OCI-LY1 (cell line): ENCODE measurements at regions not wholly inside any gene's neighbourhood (a gene's known extent, or its start where the extent isn't known, plus 50 kb on each side); places are given as distances from the start of the nearest gene placed in this dataset.

Source experiments
- H2AFZ ChIP-seq: fragments of 200-600 bp; sonication (generic), shearing (Covaris generic); 2 replicates; pipeline ENCODE4 v1.6.0; 2014; ENCODE audit warnings: antibody characterized with exemption, mild to moderate bottlenecking, low read length
- H3F3A ChIP-seq: fragments of 200-600 bp; sonication (generic), shearing (Covaris generic); 2 replicates; pipeline ENCODE4 v1.6.0; 2014; ENCODE audit warnings: mild to moderate bottlenecking, antibody characterized with exemption, low read length, moderate library complexity; ENCODE audit not compliant: insufficient read depth
- H3K27ac ChIP-seq: fragments of 200-600 bp; sonication (generic); 2 replicates; pipeline ENCODE4 v1.5.1; 2014; ENCODE audit warnings: low read length, mixed run types, mild to moderate bottlenecking, low read depth; ENCODE audit not compliant: poor library complexity, severe bottlenecking
- H3K27me3 ChIP-seq: fragments of 200-600 bp; sonication (generic); 2 replicates; pipeline ENCODE4 v1.6.0; 2014; ENCODE audit warnings: antibody characterized with exemption, mild to moderate bottlenecking, low read length, moderate library complexity; ENCODE audit not compliant: insufficient read depth
- H3K36me3 ChIP-seq: fragments of 200-600 bp; sonication (generic); 2 replicates; pipeline ENCODE4 v1.6.1; 2014; ENCODE audit warnings: mild to moderate bottlenecking, antibody characterized with exemption, low read length, moderate library complexity, mixed read lengths; ENCODE audit not compliant: insufficient read depth
- H3K4me1 ChIP-seq: fragments of 200-600 bp; sonication (generic); 2 replicates; pipeline ENCODE4 v1.5.1; 2014; ENCODE audit warnings: mild to moderate bottlenecking, low read length, moderate library complexity; ENCODE audit not compliant: insufficient read depth, severe bottlenecking
- H3K4me2 ChIP-seq: fragments of 200-600 bp; sonication (generic), shearing (Covaris generic); 2 replicates; pipeline ENCODE4 v1.6.1; 2014; ENCODE audit warnings: low read length
- H3K4me3 ChIP-seq: fragments of 200-600 bp; sonication (generic); 2 replicates; pipeline ENCODE4 v1.5.1; 2014; ENCODE audit warnings: low read length, low read depth, mild to moderate bottlenecking, mixed read lengths; ENCODE audit not compliant: poor library complexity, severe bottlenecking
- H3K79me2 ChIP-seq: fragments of 200-600 bp; shearing (Covaris generic); 2 replicates; pipeline ENCODE4 v1.6.1; 2016; ENCODE audit warnings: mixed run types, low read length, mixed read lengths; ENCODE audit not compliant: insufficient read depth
- H3K9ac ChIP-seq: fragments of 200-600 bp; sonication (generic), shearing (Covaris generic); 2 replicates; pipeline ENCODE4 v1.6.1; 2014; ENCODE audit warnings: mild to moderate bottlenecking, low read length, mixed read lengths
- H3K9me2 ChIP-seq: fragments of 200-600 bp; sonication (generic), shearing (Covaris generic); 2 replicates; pipeline ENCODE4 v1.6.1; 2014; ENCODE audit warnings: low read depth, mild to moderate bottlenecking, low read length, mixed read lengths
- H3K9me3 ChIP-seq: fragments of 200-600 bp; shearing (Covaris generic); 2 replicates; pipeline ENCODE4 v1.6.1; 2014; ENCODE audit warnings: low read length, mixed read lengths
- H4K20me1 ChIP-seq: fragments of 200-600 bp; sonication (generic), shearing (Covaris generic); 2 replicates; pipeline ENCODE4 v1.6.0; 2016; ENCODE audit warnings: mild to moderate bottlenecking, low read length; ENCODE audit not compliant: insufficient read depth
- EZH2 ChIP-seq: fragments of 200-600 bp; sonication (generic), shearing (Covaris generic); IDR thresholded peaks from 2 replicates; pipeline ENCODE4 v1.8.0; 2017; ENCODE audit warnings: borderline replicate concordance, mixed run types, mild to moderate bottlenecking, antibody characterized with exemption, low read length, moderate library complexity, mixed read lengths
- TF ChIP-seq, protein P1 (sequence below): fragments of 200-600 bp; sonication (generic), shearing (Covaris generic); IDR thresholded peaks from 2 replicates; pipeline ENCODE4 v1.5.1; 2017; ENCODE audit warnings: mild to moderate bottlenecking, antibody characterized with exemption, low read length, moderate library complexity, mixed read lengths

- 0 out of 2 replicates have a peak, but pooled peaks cover 14% of the 10 kb centered on the region for H3K27me3 ChIP-seq
- no peak for TF ChIP-seq EZH2
- TF ChIP-seq, protein P1, sequence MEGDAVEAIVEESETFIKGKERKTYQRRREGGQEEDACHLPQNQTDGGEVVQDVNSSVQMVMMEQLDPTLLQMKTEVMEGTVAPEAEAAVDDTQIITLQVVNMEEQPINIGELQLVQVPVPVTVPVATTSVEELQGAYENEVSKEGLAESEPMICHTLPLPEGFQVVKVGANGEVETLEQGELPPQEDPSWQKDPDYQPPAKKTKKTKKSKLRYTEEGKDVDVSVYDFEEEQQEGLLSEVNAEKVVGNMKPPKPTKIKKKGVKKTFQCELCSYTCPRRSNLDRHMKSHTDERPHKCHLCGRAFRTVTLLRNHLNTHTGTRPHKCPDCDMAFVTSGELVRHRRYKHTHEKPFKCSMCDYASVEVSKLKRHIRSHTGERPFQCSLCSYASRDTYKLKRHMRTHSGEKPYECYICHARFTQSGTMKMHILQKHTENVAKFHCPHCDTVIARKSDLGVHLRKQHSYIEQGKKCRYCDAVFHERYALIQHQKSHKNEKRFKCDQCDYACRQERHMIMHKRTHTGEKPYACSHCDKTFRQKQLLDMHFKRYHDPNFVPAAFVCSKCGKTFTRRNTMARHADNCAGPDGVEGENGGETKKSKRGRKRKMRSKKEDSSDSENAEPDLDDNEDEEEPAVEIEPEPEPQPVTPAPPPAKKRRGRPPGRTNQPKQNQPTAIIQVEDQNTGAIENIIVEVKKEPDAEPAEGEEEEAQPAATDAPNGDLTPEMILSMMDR: no peak
These were observed 95.2 kb downstream of the ENGASE start for GRCh38 chr17:79169861-79170260.

DNA sequence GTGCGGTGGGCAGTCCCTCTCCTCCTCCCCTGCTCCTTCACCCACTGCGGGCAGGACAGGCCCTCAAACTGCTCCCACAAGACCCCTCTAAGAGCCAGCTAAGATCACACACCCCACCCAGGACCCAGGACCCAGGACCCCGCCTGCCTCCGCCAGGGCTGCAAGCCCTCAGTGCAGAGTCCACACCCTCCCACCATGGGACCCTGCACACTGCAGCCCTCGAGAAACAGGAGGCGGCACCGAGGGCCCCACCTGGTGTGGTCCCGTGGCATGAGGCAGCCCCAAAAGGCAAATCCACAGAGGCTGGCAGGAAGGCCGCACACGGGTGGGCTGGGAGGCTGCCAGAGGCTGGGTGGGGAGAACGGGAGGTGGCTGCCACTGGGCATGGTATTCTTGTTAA is 94.7 kb downstream of the ENGASE start:
- Histone ChIP-seq H3K79me2 (no peaks in the 10 kb centered on the region), H4K20me1 (no peaks in the 10 kb centered on the region), H3K9me2 (no peaks in the 10 kb centered on the region), H2AFZ (no peak overlapping the region), H3K4me2 (no peak overlapping the region), H3K36me3 (no peaks in the 10 kb centered on the region), H3F3A (no peaks in the 10 kb centered on the region), H3K27me3 (0 out of 2 replicates have a peak, but pooled peaks cover 13% of the 10 kb centered on the region), H3K4me3 (no peak overlapping the region), H3K27ac (no peak overlapping the region), H3K9ac (no peak overlapping the region), H3K4me1 (no peaks in the 10 kb centered on the region), H3K9me3 (no peaks in the 10 kb centered on the region)
- TF ChIP-seq EZH2: no peak
- TF ChIP-seq, protein P1: no peak

More at GRCh38 chr17:79169861-79170260, 95.2 kb downstream of the ENGASE start:
- Histone ChIP-seq H3K9ac (no peak overlapping the region), H3K9me3 (no peaks in the 10 kb centered on the region), H3K4me1 (no peaks in the 10 kb centered on the region), H3K79me2 (no peaks in the 10 kb centered on the region), H2AFZ (no peak overlapping the region), H3F3A (no peaks in the 10 kb centered on the region), H4K20me1 (no peaks in the 10 kb centered on the region), H3K9me2 (no peaks in the 10 kb centered on the region), H3K4me2 (no peak overlapping the region), H3K36me3 (no peaks in the 10 kb centered on the region), H3K4me3 (no peak overlapping the region), H3K27ac (no peak overlapping the region)

- Histone ChIP-seq H3K4me2 (no peak overlapping the region), H3K4me1 (no peaks in the 10 kb centered on the region), H3F3A (no peaks in the 10 kb centered on the region), H2AFZ (no peak overlapping the region), H3K36me3 (no peaks in the 10 kb centered on the region), H3K9me2 (no peaks in the 10 kb centered on the region), H3K79me2 (no peaks in the 10 kb centered on the region), H3K9me3 (no peaks in the 10 kb centered on the region), H3K9ac (no peak overlapping the region), H4K20me1 (no peaks in the 10 kb centered on the region), H3K4me3 (no peak overlapping the region), H3K27me3 (0 out of 2 replicates have a peak, but pooled peaks cover 7% of the 10 kb centered on the region), H3K27ac (no peak overlapping the region)
- TF ChIP-seq EZH2: no peak
- TF ChIP-seq, protein P1: no peak
These were observed 93.9 kb downstream of the ENGASE start for GRCh38 chr17:79168486-79169055.
